Left lung (tissue), 4 donors: ENCODE measurements at regions not wholly inside any gene's neighbourhood (a gene's known extent, or its start where the extent isn't known, plus 50 kb on each side); places are given as distances from the start of the nearest gene placed in this dataset.
A peak's percentile ranks its signal among the peaks of the same experiment; 100 is the strongest.
"Not testable (repeated sequence)": the region's sequence is repeated elsewhere in the genome, so short reads cannot be mapped to it uniquely, and the experiment has no call there.

Experiments
- ATAC-seq: fragments of 200-7000 bp; cut with Tn5 transposase; one replicate; pipeline ENCODE4 v1.9.1; 2020; ENCODE audit warnings: moderate library complexity
- DNase-seq, 4 donors: peaks; one replicate each; pipeline ENCODE4 v3.0.0-alpha.2; 2013 to 2020
- H3K27ac ChIP-seq, 2 donors: fragments of 200-600 bp; sonication (generic) in 1 of 2; one replicate each; pipeline versions ENCODE4 v1.5.0 to v1.8.0; 2020 to 2021
- H3K27me3 ChIP-seq, 2 donors: fragments of 200-600 bp; sonication (generic) in 1 of 2; one replicate each; pipeline versions ENCODE4 v1.5.0 to v1.8.0; 2020 to 2021
- H3K36me3 ChIP-seq, 2 donors: fragments of 200-600 bp; sonication (generic) in 1 of 2; one replicate each; pipeline versions ENCODE4 v1.5.0 to v1.8.0; 2020 to 2021
- H3K4me1 ChIP-seq, 2 donors: fragments of 200-600 bp; one replicate each; pipeline ENCODE4 v1.8.0; 2021
- H3K4me3 ChIP-seq, 2 donors: fragments of 200-600 bp; sonication (generic) in 1 of 2; one replicate each; pipeline versions ENCODE4 v1.5.0 to v1.8.0; 2020 to 2021; ENCODE audit warnings: mild to moderate bottlenecking in 1 of 2
- H3K9me3 ChIP-seq, 2 donors: fragments of 200-600 bp; sonication (generic) in 1 of 2; one replicate each; pipeline versions ENCODE4 v1.5.0 to v1.8.0; 2020 to 2021
- intact Hi-C, 2 donors: fragments of 100-400 bp; cut with DNase I; formaldehyde crosslinking; loops; one replicate each; pipeline versions ENCODE4 v1.11.2 to v1.14.2; 2022
- TF ChIP-seq, protein P1 (sequence below), 2 donors: fragments of 200-600 bp; sonication (generic) in 1 of 2; IDR thresholded peaks; one replicate each; pipeline versions ENCODE4 v1.5.0 to v1.8.0; 2021; ENCODE audit warnings: antibody characterized with exemption in 2 of 2
- donor health status: DM: no; HTN: yes; CAD: no.
- donor health status: DM: no; HTN: no; CAD: no.

DNA sequence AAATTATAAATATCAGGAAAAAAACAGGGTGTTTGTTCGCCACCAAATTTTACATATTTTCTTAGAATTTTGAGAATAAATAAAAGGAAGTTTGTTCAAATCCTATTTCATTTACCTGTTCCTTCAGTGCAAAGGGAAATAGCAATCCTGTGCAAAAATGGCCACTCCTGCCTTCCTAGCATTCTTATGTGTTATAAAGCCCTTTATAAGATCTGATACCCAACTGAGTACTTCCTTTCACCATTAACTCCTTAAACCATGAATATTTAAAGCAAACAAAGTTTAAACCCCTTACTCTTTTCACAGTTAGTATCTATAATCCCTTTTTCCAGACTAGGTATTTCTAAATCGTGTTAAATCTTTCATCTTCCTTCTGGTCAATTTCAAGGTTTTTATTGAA, 427.8 kb downstream of the NR4A2 start:
- Histone ChIP-seq H3K36me3 (no peaks in the 10 kb centered on the region), H3K27ac (no peak overlapping the region), H3K27me3 (no peaks in the 10 kb centered on the region), H3K9me3 (no peaks in the 10 kb centered on the region), H3K4me1 (no peaks in the 10 kb centered on the region), H3K4me3 (no peak overlapping the region)
- ATAC-seq = no peak
- TF ChIP-seq, protein P1, sequence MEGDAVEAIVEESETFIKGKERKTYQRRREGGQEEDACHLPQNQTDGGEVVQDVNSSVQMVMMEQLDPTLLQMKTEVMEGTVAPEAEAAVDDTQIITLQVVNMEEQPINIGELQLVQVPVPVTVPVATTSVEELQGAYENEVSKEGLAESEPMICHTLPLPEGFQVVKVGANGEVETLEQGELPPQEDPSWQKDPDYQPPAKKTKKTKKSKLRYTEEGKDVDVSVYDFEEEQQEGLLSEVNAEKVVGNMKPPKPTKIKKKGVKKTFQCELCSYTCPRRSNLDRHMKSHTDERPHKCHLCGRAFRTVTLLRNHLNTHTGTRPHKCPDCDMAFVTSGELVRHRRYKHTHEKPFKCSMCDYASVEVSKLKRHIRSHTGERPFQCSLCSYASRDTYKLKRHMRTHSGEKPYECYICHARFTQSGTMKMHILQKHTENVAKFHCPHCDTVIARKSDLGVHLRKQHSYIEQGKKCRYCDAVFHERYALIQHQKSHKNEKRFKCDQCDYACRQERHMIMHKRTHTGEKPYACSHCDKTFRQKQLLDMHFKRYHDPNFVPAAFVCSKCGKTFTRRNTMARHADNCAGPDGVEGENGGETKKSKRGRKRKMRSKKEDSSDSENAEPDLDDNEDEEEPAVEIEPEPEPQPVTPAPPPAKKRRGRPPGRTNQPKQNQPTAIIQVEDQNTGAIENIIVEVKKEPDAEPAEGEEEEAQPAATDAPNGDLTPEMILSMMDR (IDR thresholded peaks at IDR 0.05) = no peak
- intact Hi-C loops = no loop called here
- DNase-seq = no peak

DNA sequence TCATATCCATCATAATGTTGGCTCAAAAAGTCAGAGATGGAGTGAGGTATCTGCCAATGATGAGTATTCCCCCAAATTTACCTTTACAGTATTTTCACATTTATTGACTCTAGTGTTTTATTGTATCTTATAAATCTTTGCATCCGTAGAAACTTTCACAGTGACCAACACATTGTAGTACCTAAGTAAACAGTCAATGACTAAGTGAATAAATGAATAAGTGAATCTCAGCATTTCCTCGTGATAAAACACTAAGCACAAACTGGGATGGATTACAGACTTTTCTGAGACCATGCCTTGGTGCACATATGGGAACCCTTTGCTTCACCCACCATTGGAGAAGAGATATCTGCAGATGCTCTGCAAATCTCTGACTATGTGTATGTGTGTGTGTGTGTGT, 429.9 kb downstream of the NR4A2 start:
- no peaks in the 10 kb centered on the region for H3K9me3 ChIP-seq
- H3K4me3 ChIP-seq = no peak overlapping the region
- ATAC-seq = no peak
- H3K4me1 ChIP-seq = no peaks in the 10 kb centered on the region
- H3K36me3 ChIP-seq = no peaks in the 10 kb centered on the region
- intact Hi-C loops = no loop called here
- no peaks in the 10 kb centered on the region for H3K27me3 ChIP-seq
- TF ChIP-seq, protein P1 (IDR thresholded peaks at IDR 0.05) = no peak
- DNase-seq = no peak
- no peak overlapping the region for H3K27ac ChIP-seq

DNA sequence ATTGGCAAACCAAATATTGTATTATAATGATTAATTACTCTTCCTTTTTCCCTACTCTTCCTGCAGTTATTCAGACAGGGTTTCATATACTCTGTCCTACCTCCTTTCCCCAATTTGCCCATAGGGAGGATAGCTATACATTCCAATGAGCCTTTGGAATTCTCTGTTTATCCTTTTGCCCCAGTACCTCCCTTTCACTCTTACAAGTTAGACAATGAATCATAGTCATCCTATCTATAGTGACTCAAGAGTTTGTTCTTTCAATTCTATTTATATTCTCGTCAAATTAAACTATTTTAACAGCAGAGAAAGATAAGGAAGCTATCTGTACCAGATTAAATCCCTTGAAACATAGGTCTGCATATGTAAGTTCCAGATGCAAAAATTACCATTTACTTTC, 437.5 kb downstream of the NR4A2 start:
- TF ChIP-seq, protein P1 (IDR thresholded peaks at IDR 0.05) = no peak
- H3K27me3 ChIP-seq = no peaks in the 10 kb centered on the region
- DNase-seq (no peak), ATAC-seq (no peak)
- H3K4me1 ChIP-seq = no peaks in the 10 kb centered on the region
- H3K27ac ChIP-seq = no peak overlapping the region
- no peak overlapping the region for H3K4me3 ChIP-seq
- H3K9me3 ChIP-seq = peaks cover 0 to 11% of the 10 kb centered on the region in 2 donors
- no peaks in the 10 kb centered on the region for H3K36me3 ChIP-seq
- intact Hi-C loops = no loop called here

DNA sequence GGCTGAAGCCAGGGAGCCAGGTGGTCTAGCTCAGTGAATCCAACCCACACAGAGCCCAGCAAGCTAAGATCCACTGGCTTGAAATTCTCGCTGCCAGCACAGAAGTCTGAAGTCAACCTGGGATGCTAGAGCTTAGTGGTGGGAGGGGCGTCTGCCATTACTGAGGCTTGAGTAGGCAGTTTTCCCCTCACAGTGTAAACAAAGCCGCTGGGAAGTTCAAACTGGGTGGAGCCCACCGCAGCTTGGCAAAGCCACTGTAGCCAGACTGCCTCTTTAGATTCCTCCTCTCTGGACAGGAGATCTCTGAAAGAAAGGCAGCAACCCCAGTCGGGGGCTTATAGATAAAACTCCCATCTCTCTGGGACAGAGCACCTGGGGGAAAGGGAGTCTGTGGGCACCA, 452.1 kb downstream of the NR4A2 start:
- H3K4me1 ChIP-seq, H3K36me3 ChIP-seq, ATAC-seq, H3K27me3 ChIP-seq, H3K4me3 ChIP-seq, intact Hi-C loops, H3K27ac ChIP-seq: not testable (repeated sequence)
- peak in 1 of 4 donors; percentile 33 for DNase-seq
- H3K9me3 ChIP-seq = peaks cover 0 to 43% of the 10 kb centered on the region in 2 donors

DNA sequence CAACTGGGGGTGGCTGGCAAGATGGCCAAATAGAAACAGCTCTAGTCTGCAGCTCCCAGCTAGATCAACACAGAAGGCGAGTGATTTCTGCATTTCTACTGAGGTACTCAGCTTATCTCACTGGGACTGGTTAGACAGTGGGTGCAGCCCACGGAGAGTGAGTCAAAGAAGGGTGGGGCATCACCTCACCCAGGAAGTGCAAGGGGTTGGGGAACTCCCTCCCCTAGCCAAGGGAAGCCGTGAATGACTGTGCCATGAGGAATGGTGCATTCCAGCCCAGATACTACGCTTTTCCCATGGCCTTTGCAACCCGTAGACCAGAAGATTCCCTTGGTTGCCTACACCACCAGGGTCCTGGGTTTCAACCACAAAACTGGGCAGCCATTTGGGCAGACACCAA, 452.6 kb downstream of the NR4A2 start:
- H3K27ac ChIP-seq, H3K4me1 ChIP-seq, H3K4me3 ChIP-seq, DNase-seq, H3K36me3 ChIP-seq, intact Hi-C loops, H3K27me3 ChIP-seq: not testable (repeated sequence)
- peaks cover 0 to 43% of the 10 kb centered on the region in 2 donors for H3K9me3 ChIP-seq
- ATAC-seq = peak; percentile 21

DNA sequence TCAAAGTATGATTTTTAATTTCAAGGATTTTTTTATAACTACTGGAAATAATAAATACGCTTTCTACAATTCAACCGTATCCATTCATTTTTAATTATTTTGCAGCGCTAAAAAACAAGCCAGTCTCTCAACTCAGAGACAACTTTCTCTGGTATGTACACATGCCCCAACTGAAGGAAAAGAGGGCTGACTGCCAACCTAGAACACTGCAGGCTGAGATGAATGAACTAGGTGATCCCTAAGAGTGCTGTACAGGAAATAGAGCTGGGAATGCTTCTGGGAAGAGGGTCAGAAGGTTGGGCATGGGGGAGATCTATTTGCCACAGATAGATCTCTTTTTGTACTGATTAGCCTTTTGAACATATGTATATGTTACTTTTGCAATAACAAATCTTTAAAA, 460.1 kb downstream of the NR4A2 start:
- Histone ChIP-seq H3K36me3 (no peaks in the 10 kb centered on the region), H3K4me3 (no peak overlapping the region), H3K4me1 (no peaks in the 10 kb centered on the region), H3K27ac (no peak overlapping the region), H3K9me3 (peaks cover 0 to 25% of the 10 kb centered on the region in 2 donors), H3K27me3 (no peaks in the 10 kb centered on the region)
- no peak for DNase-seq
- intact Hi-C loops = no loop called here
- TF ChIP-seq, protein P1 (IDR thresholded peaks at IDR 0.05) = no peak
- ATAC-seq = peak; percentile 63
